GM10266 (cell line): ENCODE measurements at regions not wholly inside any gene's neighbourhood (a gene's known extent, or its start where the extent isn't known, plus 50 kb on each side); places are given as distances from the start of the nearest gene placed in this dataset.

Experiments used
- DNase-seq: peaks from one replicate; pipeline ENCODE4 v3.0.0; 2012; ENCODE audit errors: extremely low spot score
- TF ChIP-seq, protein P1 (sequence below): IDR thresholded peaks from 2 replicates; pipeline ENCODE4 v1.5.1; 2012; ENCODE audit warnings: mild to moderate bottlenecking, low read depth; ENCODE audit not compliant: control insufficient read depth, insufficient read depth; ENCODE audit errors: missing control alignments

DNA sequence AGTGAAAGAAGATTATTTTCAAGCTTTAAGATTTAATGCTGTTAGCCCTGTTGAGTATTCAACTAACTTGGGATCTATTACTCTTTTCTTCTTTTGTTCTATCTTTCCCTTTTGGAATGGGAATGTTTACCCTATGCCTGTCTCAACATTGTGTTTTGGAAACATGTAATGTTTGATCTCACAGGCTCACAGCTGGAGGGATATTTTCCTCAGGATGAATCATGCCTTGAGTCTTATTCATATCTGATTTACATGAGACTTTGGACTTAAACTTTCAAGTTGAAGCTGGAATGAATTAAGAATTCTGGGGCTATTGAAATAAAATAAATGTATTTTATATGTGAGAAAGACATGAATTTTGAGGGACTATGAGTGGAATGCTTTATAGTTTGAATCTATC, 607.8 kb upstream of the PTGER4 start:
- TF ChIP-seq, protein P1, sequence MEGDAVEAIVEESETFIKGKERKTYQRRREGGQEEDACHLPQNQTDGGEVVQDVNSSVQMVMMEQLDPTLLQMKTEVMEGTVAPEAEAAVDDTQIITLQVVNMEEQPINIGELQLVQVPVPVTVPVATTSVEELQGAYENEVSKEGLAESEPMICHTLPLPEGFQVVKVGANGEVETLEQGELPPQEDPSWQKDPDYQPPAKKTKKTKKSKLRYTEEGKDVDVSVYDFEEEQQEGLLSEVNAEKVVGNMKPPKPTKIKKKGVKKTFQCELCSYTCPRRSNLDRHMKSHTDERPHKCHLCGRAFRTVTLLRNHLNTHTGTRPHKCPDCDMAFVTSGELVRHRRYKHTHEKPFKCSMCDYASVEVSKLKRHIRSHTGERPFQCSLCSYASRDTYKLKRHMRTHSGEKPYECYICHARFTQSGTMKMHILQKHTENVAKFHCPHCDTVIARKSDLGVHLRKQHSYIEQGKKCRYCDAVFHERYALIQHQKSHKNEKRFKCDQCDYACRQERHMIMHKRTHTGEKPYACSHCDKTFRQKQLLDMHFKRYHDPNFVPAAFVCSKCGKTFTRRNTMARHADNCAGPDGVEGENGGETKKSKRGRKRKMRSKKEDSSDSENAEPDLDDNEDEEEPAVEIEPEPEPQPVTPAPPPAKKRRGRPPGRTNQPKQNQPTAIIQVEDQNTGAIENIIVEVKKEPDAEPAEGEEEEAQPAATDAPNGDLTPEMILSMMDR = no peak
- DNase-seq = no peak

DNA sequence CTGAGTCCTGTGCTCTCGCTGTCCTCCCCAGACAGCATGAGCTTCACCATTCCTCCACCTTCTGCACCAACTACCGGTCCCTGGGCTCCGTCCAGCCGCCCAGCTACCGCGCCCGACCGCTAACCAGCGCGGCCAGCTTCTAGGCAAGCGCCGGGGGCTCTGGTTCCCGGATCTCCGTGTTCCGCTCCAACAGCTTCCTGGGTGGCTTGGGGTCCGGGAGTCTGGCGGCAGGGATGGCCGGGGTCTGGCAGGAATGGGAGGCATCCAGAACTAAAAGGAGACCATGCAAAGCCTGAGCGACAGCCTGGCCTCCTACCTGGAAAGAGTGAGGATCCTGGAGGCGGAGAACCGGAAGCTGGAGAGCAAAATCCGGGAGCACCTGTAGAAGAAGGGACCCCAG, 613.1 kb upstream of the PTGER4 start:
- TF ChIP-seq, protein P1 = no peak
- DNase-seq = no peak

DNA sequence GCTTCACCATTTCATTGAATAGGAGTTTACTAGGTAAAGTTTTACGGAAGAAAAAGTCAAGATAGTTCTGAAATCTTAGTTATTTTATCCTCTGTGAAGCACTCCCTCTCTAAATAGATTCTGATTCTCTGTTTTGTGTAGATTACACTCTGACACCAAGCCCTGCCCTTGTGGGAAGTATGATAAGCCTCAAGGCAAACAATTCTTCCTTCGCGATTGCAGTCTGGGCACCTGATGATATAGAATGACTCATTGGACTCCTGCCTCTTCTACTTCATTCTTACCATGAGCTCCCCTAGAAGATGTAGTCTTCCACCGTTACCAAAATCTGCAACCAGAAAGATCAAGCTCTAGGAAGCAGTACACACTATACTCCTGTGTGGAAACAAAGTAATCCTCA, 626.9 kb upstream of the PTGER4 start:
- no peak for DNase-seq
- TF ChIP-seq, protein P1 = no peak

DNA sequence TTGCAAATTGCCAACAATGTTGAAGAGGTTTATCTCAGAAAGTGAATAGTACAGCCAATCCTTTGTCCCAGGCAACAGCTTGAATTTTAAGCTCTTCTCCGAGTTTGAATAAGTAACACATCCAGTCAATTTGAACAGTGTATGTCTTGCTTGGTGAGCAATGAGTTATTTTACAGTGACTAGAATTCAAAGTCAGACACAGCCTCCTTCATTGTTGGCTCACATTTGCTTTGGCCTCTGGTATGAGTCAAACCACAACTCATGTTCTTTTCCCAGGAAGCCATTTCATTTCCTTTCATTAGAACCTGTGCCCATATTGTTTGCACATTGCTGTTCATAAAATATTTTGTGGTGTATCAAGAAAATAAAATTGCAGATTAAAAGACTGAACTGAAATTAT, 622.0 kb upstream of the DAB2 start:
- TF ChIP-seq, protein P1 = no peak

DNA sequence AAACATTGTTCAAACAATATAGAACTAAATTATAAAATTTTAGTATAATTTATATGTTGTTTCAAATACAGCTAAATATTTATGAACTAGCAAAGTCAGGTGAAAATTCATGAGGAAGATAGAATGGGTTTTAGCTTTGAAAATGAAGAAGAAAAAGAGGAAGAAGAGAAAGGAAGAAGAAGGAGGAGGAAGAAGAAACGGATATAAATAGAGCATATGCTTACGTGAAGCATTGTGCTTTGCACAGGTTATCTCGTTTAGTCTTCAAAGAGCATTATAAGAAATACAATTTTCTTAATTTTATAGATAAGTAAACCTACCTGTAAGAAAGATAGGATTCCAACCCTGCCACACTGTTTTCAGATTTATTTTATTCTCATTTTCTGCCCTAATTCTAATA, 620.6 kb upstream of the DAB2 start:
- DNase-seq = no peak
- TF ChIP-seq, protein P1 = no peak

More for the DNA sequence above, 622.0 kb upstream of the DAB2 start:
- DNase-seq = no peak

DNA sequence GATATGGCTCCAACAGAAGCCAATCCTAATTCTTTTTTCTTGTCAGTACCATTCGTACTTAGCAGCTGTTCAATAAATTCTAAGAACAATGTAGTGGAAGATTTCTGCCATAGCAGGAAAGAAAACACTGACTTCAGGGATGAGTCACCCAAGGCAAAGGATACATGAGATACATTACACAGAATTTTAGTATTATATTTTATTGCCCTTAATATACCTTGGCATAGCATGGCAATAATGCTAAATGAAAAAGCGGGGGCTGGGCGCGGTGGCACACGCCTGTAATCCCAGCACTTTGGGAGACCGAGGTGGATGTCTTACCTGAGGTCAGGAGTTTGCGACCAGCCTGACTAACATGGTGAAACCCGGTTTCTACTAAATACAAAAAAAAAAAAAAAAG, 619.1 kb upstream of the DAB2 start:
- DNase-seq = no peak

DNA sequence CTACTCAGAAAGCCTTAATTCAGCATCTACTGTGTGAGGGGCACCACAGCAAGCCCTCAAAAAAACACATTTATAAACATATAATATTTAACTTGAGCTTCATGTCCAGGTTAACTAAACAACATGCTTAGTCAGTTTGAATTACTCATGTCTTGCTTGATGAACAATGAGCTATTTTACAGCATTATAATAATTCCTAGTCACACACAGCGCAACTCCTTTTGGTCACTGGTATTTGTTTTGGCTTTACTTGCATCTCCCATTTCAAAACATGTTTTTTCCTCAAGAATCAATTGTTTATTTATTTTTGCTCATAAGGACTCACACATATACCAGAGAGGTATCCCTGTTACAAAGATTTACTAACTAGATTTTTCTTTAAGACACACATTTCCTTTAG, 616.7 kb upstream of the DAB2 start:
- TF ChIP-seq, protein P1 = no peak
- DNase-seq = no peak

More for the DNA sequence above, 619.1 kb upstream of the DAB2 start:
- TF ChIP-seq, protein P1 = no peak
